ENCODE measurements at regions not wholly inside any gene's neighbourhood (a gene's known extent, or its start where the extent isn't known, plus 50 kb on each side); places are given as distances from the start of the nearest gene placed in this dataset.
"Not testable (repeated sequence)": the region's sequence is repeated elsewhere in the genome, so short reads cannot be mapped to it uniquely, and the experiment has no call there.

DNA sequence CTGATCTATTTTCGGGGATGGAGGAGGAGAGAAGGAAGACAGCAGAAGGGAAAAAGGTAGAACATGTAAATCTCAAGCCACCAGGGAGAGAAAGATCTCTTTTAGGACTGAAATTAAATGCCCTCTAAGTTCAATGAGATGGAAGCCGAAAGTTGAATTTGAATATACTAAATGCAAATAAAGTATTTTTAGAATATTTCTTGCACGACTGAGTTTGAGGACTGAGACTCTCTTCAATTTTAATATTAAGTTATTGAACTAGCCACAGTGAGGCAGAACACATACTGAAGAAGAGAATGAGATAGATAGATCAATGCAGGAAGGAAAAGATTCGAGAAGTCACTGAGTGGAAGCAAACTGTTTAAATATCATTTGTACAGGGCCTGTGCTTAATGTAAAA lies 399.9 kb upstream of the CBLB start:
- DNase-seq, result no peak

DNA sequence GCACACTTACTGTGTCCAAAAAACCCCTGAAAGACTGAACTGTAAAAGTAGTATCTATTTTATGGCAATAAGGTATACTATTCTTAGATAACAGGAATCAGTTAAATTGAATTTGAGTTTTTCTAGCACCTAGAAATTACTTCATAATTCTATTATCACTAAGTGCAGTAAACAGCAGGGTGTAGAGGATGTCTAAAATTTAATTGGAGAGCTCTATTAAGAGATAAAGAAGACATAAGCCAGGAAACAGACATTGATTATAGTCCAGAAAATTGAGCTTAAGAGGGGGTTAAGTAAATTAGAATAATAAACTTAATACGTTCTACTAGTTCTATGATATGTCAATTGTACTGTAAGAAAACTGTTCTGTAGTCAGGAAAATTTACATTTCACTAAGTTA lies 403.5 kb upstream of the CBLB start:
- no peak for DNase-seq

DNA sequence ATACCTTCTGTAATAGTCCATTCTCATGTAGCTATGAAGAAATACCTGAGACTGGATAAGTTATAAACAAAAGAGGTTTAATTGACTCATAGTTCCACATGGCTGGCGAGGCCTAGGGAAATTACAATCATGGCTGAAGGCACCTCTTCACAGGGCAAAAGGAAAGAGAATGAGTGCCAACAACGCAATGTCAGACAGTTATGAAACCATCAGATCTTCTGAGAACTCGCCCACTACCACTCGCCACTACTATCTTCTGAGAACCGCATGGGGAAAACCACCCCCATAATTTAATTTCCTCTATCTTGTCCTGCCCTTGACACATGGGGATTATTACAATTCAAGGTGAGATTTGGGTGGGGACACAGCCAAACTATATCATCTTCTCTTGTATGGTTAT lies 406.8 kb upstream of the CBLB start:
- DNase-seq, result no peak

DNA sequence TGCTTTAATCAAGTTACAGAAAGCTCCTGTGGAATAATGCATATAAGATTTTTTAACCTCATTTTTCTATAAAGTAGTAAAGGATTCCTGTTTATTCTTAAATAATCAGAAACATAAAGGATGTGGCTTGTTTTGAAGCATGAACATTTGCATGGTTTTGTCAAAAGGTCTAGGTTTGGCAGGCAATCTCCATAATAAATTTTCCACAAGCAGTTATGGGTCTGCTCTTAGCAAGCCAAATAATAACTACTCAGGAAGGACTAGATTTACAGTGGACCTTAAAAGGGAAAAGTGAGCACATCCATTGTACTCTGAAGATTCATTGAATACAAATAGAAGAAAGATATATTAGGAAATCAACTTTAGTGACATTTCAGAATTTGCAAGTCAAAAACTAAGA lies 407.3 kb upstream of the CBLB start:
- peak; percentile 27 for DNase-seq

DNA sequence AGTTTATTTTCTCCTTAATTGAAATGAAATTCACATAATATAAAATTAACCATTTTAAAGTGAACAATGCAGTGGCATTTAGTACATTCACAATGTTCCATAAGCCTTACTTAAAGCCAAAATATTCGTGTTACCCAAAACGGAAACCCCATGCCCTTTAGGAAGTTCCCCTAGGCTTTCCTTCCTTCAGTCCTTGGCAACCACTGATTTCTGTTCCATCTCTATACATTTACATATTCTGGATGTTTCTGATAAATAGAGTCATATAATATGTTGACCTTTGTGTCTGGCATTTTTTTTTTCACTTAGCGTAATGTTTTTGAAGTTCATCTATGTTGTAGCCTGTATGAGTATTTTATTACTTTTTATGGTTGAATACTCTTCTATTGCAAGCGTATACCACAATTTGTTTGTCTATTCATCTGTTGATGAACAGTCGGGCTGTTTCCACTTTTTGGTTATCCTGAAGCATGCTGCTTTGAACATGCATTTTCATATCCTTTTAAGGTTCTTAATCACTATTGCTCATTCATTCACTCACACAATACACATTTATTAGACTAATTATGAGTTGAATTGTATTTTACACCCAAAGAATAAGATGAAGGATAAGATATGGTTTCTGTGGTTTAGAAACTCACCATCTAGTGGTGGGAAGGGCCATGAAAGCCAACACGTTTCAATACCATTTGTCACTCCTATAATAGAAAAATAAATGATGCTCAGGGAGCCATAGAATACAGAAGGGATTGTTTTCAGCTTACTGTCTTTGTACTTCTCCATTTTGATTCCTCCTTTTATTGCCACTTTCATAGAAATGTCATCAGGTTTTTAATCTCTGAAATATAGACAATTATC lies 408.2 kb upstream of the CBLB start:
- DNase-seq, result no peak

DNA sequence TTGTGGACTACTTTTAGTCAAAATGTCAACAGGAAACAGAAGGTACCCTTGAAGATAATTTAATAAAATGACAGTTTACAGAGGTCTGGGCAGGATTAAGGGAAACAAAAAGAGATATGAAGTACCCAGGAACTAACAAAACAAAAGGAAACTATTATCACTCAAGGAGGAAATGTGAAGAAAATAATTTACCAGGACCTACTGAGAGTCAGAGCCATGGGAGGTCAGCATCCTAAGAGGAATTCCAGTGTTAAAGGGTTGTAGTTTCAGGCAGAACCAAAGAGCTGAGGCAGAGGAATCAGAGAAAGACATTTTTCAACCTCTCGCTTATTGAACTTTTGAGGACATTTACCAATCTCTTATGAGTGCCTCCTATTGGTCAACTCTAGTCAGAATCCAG lies 408.9 kb upstream of the CBLB start:
- DNase-seq, result no peak

DNA sequence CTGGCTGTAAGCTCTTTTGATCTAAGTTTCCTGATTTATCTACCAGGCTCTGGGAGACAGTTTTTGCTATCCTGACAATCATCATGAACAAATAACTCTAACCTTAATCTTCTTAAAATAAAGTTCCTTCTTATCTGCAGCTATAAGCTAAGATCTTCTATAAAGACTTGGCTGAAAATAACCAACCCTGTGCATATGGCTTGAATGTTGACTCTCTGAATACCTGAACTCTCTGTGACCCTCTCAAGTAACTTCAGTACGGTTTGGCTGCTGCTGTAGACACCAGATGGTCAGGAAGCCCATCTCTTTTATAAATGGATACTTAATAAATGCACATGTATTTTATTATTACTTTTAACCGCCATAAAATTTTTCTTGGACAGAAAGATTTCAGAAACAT lies 412.4 kb upstream of the CBLB start:
- DNase-seq, result peak; percentile 78

DNA sequence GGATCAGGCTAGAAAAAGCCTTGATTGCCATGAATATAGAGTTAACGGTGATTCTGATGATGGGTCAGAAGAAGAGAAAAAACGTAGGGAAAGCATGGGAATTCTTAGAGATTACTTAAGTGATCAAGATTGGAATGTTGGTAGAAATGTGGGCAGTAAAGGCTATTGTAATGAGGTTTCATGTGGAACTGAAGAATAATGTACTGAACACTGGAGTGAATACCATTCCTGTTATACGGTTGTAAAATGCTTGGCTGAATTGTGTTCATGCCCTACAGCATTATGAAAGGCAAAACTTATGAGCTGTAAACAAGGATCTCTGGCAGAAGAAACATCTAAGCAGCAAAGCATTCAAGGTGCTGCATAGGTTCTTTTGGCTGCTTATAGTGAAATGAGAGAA lies 414.1 kb upstream of the CBLB start:
- DNase-seq, result no peak

DNA sequence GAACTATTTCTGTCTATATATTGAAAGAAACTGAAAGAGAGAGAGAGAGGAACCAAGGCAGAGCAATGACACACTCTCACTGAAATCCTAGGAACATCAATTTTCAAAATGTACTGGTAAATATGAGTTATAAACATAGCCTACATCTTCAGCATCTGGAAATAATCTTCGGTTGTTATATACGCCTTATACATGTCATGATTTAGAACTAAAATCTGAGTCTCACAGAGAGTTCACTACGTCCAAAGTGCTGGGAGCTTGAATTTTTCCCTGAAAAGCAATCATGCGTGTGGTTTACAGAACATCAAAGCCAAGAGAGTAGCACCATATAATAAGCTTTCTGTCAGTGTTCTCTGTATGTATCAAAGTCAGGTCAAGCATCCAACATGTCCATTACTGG lies 420.0 kb upstream of the CBLB start:
- peak; percentile 74 for DNase-seq

DNA sequence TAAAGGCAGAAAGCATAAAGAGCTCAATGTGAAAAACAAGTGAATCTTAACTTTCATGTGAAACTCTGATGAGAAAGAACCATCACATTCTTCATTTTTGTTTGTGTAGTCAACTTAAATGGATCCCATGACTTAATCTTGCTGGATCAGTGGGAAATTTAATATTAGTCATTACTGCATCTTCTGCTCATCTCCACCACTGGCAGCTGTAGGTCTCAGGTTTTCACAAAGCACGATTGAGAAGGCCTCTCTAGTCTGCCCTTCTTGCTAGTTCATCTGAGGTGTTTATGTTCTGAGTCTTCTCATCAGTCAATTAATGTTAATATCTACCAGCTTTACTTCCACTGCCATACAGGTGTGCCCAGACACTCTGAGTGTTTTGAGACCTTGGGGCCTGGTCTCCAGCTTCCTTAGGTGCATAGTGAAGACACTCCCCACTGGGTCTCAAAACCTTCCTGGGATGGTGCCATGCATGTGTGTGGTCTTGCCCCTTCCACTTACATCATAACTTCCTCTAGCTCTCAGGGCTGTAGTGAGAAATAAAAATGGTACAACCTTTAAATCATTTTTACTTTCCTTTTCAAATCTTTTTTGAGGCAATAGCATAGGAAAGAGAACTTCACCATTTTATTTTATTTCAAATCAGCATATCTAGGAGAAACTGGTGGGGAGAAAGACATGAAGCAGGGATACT lies 421.6 kb upstream of the CBLB start:
- DNase-seq, result no peak

DNA sequence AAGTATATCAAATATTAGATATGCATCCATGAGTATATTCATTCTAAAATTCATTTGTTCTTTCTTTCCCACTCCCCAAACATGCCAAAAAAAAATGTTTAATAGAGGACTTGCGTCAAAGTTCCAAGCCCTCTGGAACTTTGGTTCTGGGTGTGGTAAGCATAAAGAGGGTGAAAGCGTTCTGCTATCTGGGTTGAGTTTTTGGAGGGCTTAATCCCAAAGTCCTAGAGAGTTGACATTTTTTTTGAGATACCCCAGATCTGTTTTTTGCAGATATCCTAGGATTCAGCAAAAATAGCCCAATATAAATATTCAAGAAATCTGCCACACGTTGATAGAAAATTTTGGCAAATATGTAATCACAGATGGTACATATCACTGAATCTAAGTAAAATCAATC lies 424.3 kb upstream of the CBLB start:
- DNase-seq, result no peak

DNA sequence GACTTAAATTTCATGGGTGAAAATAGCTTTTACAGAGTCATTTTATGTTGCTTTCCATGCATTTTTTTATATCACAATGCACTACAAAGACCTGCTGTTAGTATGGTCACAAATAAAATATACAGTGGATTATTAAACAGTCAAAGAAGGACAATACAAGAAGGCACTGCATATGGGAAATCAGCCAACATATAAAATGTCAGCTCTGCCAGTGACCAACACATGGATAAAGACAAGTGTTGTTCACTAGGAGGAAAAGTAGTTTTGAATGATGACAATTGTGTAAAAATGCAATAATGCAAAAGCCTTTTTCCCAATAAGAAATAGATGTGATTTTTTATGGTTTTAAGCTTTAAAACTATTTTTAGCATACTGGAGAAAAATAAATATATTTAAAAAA lies 425.3 kb upstream of the CBLB start:
- peak; percentile 5 for DNase-seq

DNA sequence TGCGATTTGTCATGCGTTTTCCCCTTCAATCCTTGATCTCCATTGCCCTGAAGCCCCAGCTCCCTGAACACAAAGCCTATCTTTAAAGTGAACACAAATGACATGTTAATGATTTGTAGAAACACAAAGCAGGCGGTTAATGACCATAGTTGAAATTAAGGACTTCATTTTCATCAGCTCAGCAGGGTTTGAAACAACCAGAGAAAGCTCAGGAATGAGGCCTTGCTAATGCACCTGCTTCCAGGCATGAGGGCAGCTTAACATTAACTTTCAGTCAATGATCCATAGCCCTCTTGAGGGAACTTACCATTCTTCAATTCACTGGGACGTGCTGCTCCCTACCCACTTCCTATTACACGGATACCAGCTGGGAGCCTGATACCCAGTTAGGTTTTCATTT lies 427.2 kb upstream of the CBLB start:
- DNase-seq, result no peak

DNA sequence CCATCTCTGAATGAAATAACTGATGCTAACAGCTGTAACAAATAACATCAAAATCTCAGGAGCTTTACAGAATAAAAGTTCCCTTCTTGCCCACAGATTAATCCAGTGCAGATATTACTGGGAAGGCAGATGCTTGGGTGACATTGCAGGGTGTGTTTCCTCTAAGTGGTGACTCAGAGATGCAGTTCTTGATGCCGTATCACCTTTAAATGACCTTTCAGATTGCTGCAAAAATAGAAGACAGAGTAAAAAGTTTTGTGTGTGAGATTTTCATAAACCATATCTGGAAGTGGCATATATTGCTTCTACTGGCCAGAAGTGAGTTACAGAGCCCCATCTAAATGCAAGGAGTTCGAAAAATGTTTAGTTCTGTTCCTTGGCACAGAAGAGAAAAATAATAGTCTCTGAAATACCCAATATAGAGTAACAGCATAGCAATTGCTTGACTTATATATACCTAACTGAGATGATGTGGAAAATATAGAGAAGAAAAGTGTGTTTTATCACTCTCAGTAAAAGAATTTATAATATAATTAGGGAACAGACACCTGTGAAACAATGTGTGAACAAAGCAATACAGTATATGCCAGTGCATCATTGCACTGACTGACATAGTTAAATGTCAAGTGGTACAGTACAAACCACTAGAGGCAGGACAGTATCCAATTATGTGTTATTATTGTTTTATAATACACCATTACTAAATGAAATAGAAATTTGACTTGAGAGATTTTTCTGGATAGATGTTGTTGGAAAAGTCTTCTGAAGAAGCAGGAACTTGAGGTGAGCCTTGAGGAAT lies 430.7 kb upstream of the CBLB start:
- no peak for DNase-seq

DNA sequence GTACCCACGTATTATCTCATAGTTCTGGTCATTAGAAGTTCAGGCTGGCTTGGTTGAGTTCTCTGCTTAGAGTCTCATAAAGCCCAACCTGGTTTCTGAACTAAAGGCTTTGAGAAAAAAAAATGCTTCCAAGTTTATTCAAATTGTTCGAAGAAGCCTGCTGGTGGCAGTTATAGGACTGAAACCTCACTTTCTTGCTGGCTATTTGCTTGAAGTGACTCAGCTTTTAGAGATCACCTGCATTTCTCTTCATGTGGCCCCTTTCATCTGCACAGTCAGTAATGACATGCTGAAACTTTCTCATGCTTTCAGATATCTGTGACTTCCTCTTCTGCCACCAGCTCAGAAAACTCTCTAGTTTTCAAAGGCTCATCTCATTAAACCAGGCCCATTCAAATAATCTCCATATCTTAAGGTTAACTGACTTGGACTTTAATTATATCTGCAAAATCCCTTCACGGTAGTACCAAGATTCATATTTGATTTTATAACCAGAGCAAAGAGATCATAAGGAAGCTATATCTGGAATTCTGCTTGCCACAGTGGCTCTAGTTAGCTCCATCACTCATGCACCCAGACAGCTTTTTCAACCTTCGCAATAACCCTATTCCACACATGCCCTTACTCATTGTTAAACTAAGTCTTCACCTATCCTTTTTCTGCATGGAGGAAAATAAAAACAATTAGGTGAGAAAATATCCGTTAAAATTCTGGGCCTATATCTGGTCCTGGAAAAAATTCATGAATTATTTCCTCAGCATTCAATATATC lies 433.8 kb upstream of the CBLB start:
- DNase-seq, result no peak

DNA sequence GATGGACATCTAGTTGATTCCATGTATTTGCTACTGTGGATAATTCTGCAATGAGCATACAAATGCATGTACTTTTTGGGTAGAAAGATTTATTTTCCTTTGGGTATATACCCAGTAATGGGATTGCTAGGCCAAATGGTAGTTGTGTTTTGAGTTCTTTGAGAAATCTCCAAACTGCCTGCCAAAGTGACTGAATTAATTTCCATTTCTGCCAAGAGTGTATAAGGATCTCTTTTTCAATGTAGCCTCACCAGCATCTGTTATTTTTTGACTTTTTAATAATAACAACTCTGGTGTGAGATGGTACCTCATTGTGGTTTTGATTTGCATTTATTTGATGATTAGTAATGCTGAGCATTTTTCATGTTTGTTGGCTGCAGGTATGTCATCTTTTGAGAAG lies 435.0 kb upstream of the CBLB start:
- no peak for DNase-seq

DNA sequence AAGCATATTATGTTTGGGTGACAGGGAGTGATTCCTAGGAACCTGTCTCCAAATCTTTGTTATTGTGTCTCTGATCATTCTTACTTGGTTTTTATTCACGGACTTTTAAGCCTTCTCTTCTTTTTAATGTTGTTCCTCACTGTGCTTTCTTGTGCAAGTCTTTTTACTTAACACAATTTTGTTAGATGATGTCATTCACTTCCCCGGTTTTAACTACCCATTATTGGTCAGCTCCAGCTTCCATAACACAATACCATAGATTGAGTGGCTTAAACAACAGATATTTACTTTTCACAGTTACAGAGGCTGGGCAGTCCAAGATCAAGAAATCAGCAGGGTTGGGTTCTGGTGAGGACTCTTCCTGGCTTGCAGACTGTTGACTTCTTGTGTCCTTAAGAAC lies 436.3 kb upstream of the CBLB start:
- no peak for DNase-seq

DNA sequence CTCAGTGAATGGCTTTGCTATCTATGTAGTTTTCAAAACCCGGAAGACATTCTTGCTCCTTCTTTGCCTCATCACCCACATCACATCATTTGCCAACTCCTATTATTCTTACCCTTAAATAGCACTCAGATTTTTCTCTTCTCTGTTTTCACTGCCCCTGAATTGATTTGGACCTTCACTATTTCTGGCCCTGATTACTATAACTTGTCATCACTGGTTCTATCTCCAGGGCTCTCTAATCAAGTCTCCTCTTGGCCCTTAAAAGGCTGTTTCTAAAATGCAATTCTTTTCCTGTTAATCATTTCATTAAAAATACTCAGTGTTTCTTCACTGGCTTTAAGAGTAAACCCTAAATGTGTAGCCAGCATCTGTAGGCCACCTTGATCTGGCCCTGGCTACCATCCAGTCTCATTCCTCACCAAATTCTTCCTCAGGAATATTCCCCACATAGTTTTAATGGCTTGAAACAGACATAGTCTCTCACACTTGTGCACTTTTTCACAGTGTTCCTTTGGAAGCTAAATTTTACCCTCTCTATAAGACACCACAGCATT lies 437.1 kb upstream of the CBLB start:
- peak; percentile 9 for DNase-seq

DNA sequence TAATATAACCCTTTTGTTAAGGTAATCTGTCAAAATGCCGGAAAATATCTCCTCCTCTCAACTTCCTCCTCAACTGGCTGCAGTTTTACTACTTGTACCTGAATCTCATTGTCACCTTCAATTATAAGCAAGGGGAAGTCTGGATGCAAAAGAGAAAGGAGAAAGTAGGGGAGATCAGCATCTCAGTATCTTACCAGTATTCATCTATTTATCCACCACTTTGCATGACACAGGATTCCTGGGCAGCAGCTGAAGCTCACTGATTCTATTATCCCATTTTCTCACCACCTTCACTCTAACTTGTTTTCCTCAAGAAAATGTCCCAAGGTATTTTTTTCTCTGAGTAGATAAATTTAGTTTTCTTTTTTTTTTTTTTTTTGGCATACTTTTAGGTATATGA lies 440.5 kb upstream of the CBLB start:
- DNase-seq, result no peak

DNA sequence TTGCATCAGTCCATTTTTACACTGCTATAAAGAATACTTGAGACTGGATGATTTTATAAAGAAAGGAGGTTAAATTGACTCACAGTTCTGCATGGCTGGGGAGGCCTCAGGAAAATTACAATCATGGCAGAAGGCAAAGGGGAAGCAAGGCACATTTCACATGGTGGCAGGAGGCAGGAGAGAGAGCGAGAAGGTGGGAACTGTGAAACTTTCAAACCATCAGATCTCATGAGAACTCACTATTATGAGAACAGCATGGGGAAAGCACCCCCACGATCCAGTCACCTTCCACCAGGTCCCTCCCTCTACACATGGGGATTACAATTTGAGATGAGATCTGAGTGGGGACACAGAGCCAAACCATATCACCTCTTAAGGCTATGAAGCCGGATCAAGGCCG lies 441.0 kb upstream of the CBLB start:
- not testable (repeated sequence) for DNase-seq

DNA sequence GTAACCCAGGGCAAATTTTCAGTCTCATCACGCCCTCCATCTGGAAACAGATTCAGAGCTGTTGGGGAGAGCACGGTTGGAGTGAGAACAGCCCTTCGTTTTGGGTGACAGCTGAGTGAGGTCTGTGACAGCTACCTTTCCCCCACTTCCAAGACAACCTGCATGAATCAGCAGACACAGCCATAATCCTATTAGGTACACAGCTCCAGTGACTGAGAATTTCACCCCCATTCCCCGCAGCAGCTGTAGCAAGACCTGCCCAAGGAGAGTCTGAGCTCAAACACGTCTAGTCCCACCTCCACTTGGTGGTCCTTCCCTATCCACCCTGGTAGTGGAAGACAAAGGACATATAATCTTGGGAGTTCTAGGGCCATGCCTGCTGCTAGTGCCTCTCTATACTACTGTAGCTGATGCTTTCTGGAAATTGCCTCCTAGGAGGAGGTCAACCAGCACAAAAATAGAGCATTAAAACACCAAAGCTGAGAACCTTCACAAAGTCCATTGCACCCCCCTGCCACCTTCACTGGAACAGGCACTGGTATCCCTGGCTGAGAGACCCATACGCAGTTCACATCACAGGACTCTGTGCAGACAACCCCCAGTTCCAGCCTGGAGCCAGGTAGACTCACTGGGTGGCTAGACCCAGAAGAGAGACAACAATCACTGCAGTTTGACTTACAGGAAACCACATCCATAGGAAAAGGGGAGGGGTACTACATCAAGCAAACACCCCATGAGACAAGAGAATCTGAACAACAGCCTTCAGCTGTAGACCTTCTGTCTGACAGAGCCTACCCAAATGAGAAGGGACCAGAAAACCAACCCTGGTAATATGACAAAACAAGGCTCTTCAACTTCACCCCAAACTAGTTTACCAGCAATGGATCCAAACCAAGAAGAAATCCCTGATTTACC lies 448.6 kb upstream of the CBLB start:
- no peak for DNase-seq

Measured in skin of body (tissue), 1 donor.